ENCODE measurements at regions not wholly inside any gene's neighbourhood (a gene's known extent, or its start where the extent isn't known, plus 50 kb on each side); places are given as distances from the start of the nearest gene placed in this dataset.

DNA sequence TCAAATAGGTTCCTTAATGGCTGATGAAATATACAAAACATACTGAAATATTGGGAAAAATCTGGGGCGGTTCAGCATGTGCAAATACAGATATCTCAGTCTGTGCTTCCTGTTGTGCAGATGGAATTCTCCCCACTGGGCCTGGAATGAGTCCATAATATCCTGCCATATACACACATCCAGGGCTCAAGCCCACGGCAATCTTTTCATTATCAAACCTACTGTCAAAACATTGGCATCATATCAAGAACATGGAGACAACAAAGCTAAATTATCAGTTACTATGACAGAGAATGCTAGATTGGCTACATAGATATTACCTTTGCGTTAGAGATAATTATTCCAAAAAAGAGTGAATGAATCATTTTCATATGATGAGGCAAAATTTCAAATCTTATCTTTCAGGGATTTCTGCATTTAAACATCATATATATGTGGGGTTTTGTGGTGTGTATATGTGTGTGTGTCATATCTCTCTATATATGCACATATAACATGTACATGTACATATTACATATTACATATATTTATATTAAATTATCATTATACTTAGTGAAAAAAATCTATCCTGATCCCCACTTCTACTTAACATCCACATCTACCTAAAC lies 713.3 kb downstream of the GBE1 start:
- H3K4me3 ChIP-seq (ENCODE audit: low read depth, low read length), result no peak overlapping the region
- TF ChIP-seq CTCF (IDR thresholded peaks at IDR 0.05; ENCODE audit: insufficient read depth, low read depth, low read length), result no peak

GRCh38 chr3:81045976-81046375 lies 715.5 kb downstream of the GBE1 start:
- TF ChIP-seq CTCF (IDR thresholded peaks at IDR 0.05; ENCODE audit: insufficient read depth, low read depth, low read length), result no peak
- H3K4me3 ChIP-seq (ENCODE audit: low read depth, low read length), result no peak overlapping the region
- DNase-seq (ENCODE audit: low read depth), result no peak

More for the DNA sequence above, 713.3 kb downstream of the GBE1 start:
- no peak for DNase-seq (ENCODE audit: low read depth)

DNA sequence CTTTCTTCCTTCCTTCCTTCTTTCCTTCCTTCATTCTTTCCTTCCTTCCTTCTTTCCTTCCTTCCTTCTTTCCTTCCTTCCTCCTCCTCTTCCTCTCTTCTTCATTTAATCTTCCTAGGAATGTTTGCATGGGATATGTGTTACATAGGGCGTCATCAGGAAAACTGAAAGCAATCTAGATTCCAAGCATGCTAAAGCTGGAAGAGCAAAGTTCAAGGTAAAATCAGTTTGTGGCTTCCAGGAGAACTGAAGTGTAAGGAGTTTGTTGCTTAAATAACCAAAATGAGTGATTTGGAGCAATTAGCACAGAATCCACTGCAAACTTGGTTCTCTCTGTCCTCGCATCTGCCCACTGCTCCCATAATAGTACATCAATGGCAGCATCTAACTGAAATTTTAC lies 716.2 kb downstream of the GBE1 start:
- TF ChIP-seq CTCF (IDR thresholded peaks at IDR 0.05; ENCODE audit: insufficient read depth, low read depth, low read length), result no peak
- no peak for DNase-seq (ENCODE audit: low read depth)
- H3K4me3 ChIP-seq (ENCODE audit: low read depth, low read length), result no peak overlapping the region

GRCh38 chr3:81043660-81044199 lies 717.7 kb downstream of the GBE1 start:
- no peak for TF ChIP-seq CTCF (IDR thresholded peaks at IDR 0.05; ENCODE audit: insufficient read depth, low read depth, low read length)
- H3K4me3 ChIP-seq (ENCODE audit: low read depth, low read length), result no peak overlapping the region
- DNase-seq (ENCODE audit: low read depth), result no peak

DNA sequence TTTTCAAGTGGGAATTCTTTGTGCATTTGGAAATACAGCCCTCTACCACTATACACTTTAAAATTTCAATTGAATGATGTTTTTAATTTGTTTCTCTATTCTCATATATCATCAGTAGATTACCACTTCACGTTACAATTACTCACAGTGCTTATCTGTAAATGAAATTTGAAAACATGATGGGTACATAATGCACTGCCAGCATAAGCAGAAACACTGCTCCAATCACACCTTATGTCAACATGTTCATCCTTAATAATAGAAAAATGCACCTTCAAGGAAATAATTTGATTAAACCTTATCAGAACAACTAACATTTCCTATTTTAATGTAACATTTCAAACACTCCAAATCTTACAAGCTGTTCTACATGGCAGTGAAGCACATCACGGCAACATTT lies 718.4 kb downstream of the GBE1 start:
- no peak for DNase-seq (ENCODE audit: low read depth)
- H3K4me3 ChIP-seq (ENCODE audit: low read depth, low read length), result no peak overlapping the region
- no peak for TF ChIP-seq CTCF (IDR thresholded peaks at IDR 0.05; ENCODE audit: insufficient read depth, low read depth, low read length)

DNA sequence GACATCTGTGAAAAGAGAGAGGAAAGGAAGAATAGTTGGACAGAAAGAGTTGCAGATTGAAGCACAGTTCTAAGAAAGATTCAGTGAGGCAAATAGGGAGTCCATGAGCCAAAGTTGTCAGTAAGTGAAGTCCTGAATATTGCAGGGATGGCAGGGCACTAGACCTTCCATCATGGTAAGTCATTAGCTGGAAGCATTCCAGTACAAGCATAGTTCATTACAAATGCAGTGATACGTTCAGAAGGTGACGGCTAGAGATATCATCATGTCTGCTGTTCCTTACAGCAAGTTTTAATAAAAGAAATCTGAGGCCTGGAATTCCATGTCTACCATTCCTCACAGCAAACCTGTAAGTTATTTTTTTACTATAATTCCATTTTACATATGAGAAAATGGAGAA lies 720.1 kb downstream of the GBE1 start:
- H3K4me3 ChIP-seq (ENCODE audit: low read depth, low read length), result no peak overlapping the region
- no peak for TF ChIP-seq CTCF (IDR thresholded peaks at IDR 0.05; ENCODE audit: insufficient read depth, low read depth, low read length)
- no peak for DNase-seq (ENCODE audit: low read depth)

DNA sequence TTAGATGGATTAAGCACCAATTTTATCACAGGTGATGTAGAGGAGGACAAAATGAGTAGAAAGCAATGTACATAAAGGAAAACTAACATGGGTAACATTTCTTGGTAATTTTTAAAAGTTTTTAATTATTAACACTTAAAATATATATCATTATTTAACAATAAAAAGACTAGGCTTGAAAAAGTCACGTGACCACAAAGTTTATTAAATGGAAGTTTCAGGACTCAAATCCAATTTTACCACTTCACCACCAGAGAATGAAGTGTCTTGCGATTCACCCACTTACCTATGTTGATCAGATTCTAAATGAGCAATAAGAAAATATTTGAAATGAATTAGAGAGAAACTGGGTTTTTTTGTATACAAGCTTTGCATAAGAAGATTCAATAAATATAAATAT lies 721.3 kb downstream of the GBE1 start:
- H3K4me3 ChIP-seq (ENCODE audit: low read depth, low read length), result no peak overlapping the region
- no peak for TF ChIP-seq CTCF (IDR thresholded peaks at IDR 0.05; ENCODE audit: insufficient read depth, low read depth, low read length)
- DNase-seq (ENCODE audit: low read depth), result no peak

Measured in fibroblast of villous mesenchyme (primary cell).